ENCODE measurements at regions not wholly inside any gene's neighbourhood (a gene's known extent, or its start where the extent isn't known, plus 50 kb on each side); places are given as distances from the start of the nearest gene placed in this dataset.

- Mint-ChIP-seq H3K27ac (no peak overlapping the region), H3K36me3 (no peaks in the 10 kb centered on the region), H3K4me3 (no peak overlapping the region), H3K9me3 (peaks cover 3% of the 10 kb centered on the region), H3K4me1 (no peaks in the 10 kb centered on the region), H3K27me3 (no peaks in the 10 kb centered on the region)
- DNase-seq (no peak), ATAC-seq (ENCODE audit: low read depth) (no peak)
- POLR2A ChIA-PET, result no interaction called here
Measured at GRCh38 chr4:64216741-64217140, 192.5 kb downstream of the TECRL start.

- no peaks in the 10 kb centered on the region for H3K36me3 Mint-ChIP-seq
- no peak overlapping the region for H3K27ac Mint-ChIP-seq
- H3K4me1 Mint-ChIP-seq, result no peaks in the 10 kb centered on the region
- H3K9me3 Mint-ChIP-seq, result peaks cover 5% of the 10 kb centered on the region
- DNase-seq (no peak), ATAC-seq (ENCODE audit: low read depth) (no peak)
- POLR2A ChIA-PET, result no interaction called here
- no peak overlapping the region for H3K4me3 Mint-ChIP-seq
- H3K27me3 Mint-ChIP-seq, result no peaks in the 10 kb centered on the region
Measured at GRCh38 chr4:64205376-64205775, 203.9 kb downstream of the TECRL start.

- POLR2A ChIA-PET, result no interaction called here
- H3K36me3 Mint-ChIP-seq, result no peaks in the 10 kb centered on the region
Measured at GRCh38 chr4:64200001-64200555, 209.2 kb downstream of the TECRL start.

GRCh38 chr4:64195582-64195981, 213.7 kb downstream of the TECRL start:
- H3K27ac Mint-ChIP-seq, result no peak overlapping the region
- H3K4me1 Mint-ChIP-seq, result no peaks in the 10 kb centered on the region
- no peaks in the 10 kb centered on the region for H3K36me3 Mint-ChIP-seq
- peaks cover 1% of the 10 kb centered on the region for H3K9me3 Mint-ChIP-seq
- ATAC-seq (ENCODE audit: low read depth), result no peak
- H3K4me3 Mint-ChIP-seq, result no peak overlapping the region
- POLR2A ChIA-PET, result no interaction called here
- no peaks in the 10 kb centered on the region for H3K27me3 Mint-ChIP-seq
- no peak for DNase-seq

More at GRCh38 chr4:64200001-64200555, 209.2 kb downstream of the TECRL start:
- Mint-ChIP-seq H3K9me3 (peaks cover under 1% of the 10 kb centered on the region), H3K4me1 (no peaks in the 10 kb centered on the region), H3K4me3 (no peak overlapping the region), H3K27me3 (no peaks in the 10 kb centered on the region), H3K27ac (no peak overlapping the region)
- no peak for DNase-seq
- no peak for ATAC-seq (ENCODE audit: low read depth)

GRCh38 chr4:64192731-64193412, 216.4 kb downstream of the TECRL start:
- POLR2A ChIA-PET, result no interaction called here
- no peaks in the 10 kb centered on the region for H3K36me3 Mint-ChIP-seq
- no peak for ATAC-seq (ENCODE audit: low read depth)
- peaks cover 4% of the 10 kb centered on the region for H3K9me3 Mint-ChIP-seq
- DNase-seq, result no peak
- H3K27me3 Mint-ChIP-seq, result no peaks in the 10 kb centered on the region
- H3K4me1 Mint-ChIP-seq, result no peaks in the 10 kb centered on the region
- H3K27ac Mint-ChIP-seq, result no peak overlapping the region
- no peak overlapping the region for H3K4me3 Mint-ChIP-seq

GRCh38 chr4:64174247-64174882, 234.9 kb downstream of the TECRL start:
- H3K36me3 Mint-ChIP-seq, result no peaks in the 10 kb centered on the region
- H3K27ac Mint-ChIP-seq, result no peak overlapping the region
- ATAC-seq (ENCODE audit: low read depth) (no peak), DNase-seq (no peak)
- H3K4me1 Mint-ChIP-seq, result no peaks in the 10 kb centered on the region
- POLR2A ChIA-PET, result no interaction called here
- H3K9me3 Mint-ChIP-seq, result no peaks in the 10 kb centered on the region
- no peak overlapping the region for H3K4me3 Mint-ChIP-seq
- H3K27me3 Mint-ChIP-seq, result no peaks in the 10 kb centered on the region

- Mint-ChIP-seq H3K4me3 (no peak overlapping the region), H3K36me3 (no peaks in the 10 kb centered on the region), H3K9me3 (peaks cover 2% of the 10 kb centered on the region), H3K27ac (no peak overlapping the region), H3K27me3 (no peaks in the 10 kb centered on the region), H3K4me1 (no peaks in the 10 kb centered on the region)
- ATAC-seq (ENCODE audit: low read depth), result no peak
- no peak for DNase-seq
- POLR2A ChIA-PET, result no interaction called here
Measured at GRCh38 chr4:64166365-64166764, 242.9 kb downstream of the TECRL start.

GRCh38 chr4:64158648-64159326, 250.5 kb downstream of the TECRL start:
- H3K36me3 Mint-ChIP-seq, result no peaks in the 10 kb centered on the region
- POLR2A ChIA-PET, result no interaction called here
- H3K4me1 Mint-ChIP-seq, result peaks cover 3% of the 10 kb centered on the region
- H3K27ac Mint-ChIP-seq, result no peak overlapping the region
- ATAC-seq (ENCODE audit: low read depth) (peak; percentile 54), DNase-seq (no peak)
- H3K4me3 Mint-ChIP-seq, result peak overlapping the region; percentile 9
- no peaks in the 10 kb centered on the region for H3K9me3 Mint-ChIP-seq
- no peaks in the 10 kb centered on the region for H3K27me3 Mint-ChIP-seq

GRCh38 chr4:64157397-64157796, 251.9 kb downstream of the TECRL start:
- H3K27ac Mint-ChIP-seq, result no peak overlapping the region
- H3K9me3 Mint-ChIP-seq, result no peaks in the 10 kb centered on the region
- no peak for DNase-seq
- peaks cover 3% of the 10 kb centered on the region for H3K4me1 Mint-ChIP-seq
- POLR2A ChIA-PET, result no interaction called here
- H3K36me3 Mint-ChIP-seq, result no peaks in the 10 kb centered on the region
- no peak overlapping the region for H3K4me3 Mint-ChIP-seq
- no peak for ATAC-seq (ENCODE audit: low read depth)
- no peaks in the 10 kb centered on the region for H3K27me3 Mint-ChIP-seq

- POLR2A ChIA-PET, result no interaction called here
- no peaks in the 10 kb centered on the region for H3K9me3 Mint-ChIP-seq
- H3K27ac Mint-ChIP-seq, result no peak overlapping the region
- H3K27me3 Mint-ChIP-seq, result no peaks in the 10 kb centered on the region
- H3K4me3 Mint-ChIP-seq, result no peak overlapping the region
- peaks cover 3% of the 10 kb centered on the region for H3K4me1 Mint-ChIP-seq
- H3K36me3 Mint-ChIP-seq, result no peaks in the 10 kb centered on the region
- DNase-seq (no peak), ATAC-seq (ENCODE audit: low read depth) (no peak)
Measured at GRCh38 chr4:64156253-64156652, 253.0 kb downstream of the TECRL start.

GRCh38 chr4:64146030-64146429, 263.2 kb downstream of the TECRL start:
- Mint-ChIP-seq H3K4me1 (no peaks in the 10 kb centered on the region), H3K27ac (no peak overlapping the region), H3K27me3 (no peaks in the 10 kb centered on the region), H3K36me3 (no peaks in the 10 kb centered on the region), H3K4me3 (no peak overlapping the region), H3K9me3 (peaks cover 8% of the 10 kb centered on the region)
- ATAC-seq (ENCODE audit: low read depth), result no peak
- POLR2A ChIA-PET, result no interaction called here
- no peak for DNase-seq

GRCh38 chr4:64144994-64145393, 264.3 kb downstream of the TECRL start:
- H3K4me3 Mint-ChIP-seq, result no peak overlapping the region
- H3K9me3 Mint-ChIP-seq, result peaks cover 8% of the 10 kb centered on the region
- POLR2A ChIA-PET, result no interaction called here
- ATAC-seq (ENCODE audit: low read depth), result no peak
- H3K4me1 Mint-ChIP-seq, result no peaks in the 10 kb centered on the region
- H3K27me3 Mint-ChIP-seq, result no peaks in the 10 kb centered on the region
- H3K27ac Mint-ChIP-seq, result no peak overlapping the region
- no peaks in the 10 kb centered on the region for H3K36me3 Mint-ChIP-seq
- no peak for DNase-seq

- no peaks in the 10 kb centered on the region for H3K36me3 Mint-ChIP-seq
- H3K4me1 Mint-ChIP-seq, result no peaks in the 10 kb centered on the region
- H3K27me3 Mint-ChIP-seq, result no peaks in the 10 kb centered on the region
- no peak overlapping the region for H3K27ac Mint-ChIP-seq
- H3K4me3 Mint-ChIP-seq, result no peak overlapping the region
- POLR2A ChIA-PET, result no interaction called here
- ATAC-seq (ENCODE audit: low read depth), result no peak
- no peaks in the 10 kb centered on the region for H3K9me3 Mint-ChIP-seq
- DNase-seq, result no peak
Measured at GRCh38 chr4:64130907-64131306, 278.3 kb downstream of the TECRL start.

- POLR2A ChIA-PET, result no interaction called here
- Mint-ChIP-seq H3K4me1 (no peaks in the 10 kb centered on the region), H3K4me3 (no peak overlapping the region), H3K27me3 (no peaks in the 10 kb centered on the region), H3K9me3 (no peaks in the 10 kb centered on the region), H3K27ac (no peak overlapping the region), H3K36me3 (no peaks in the 10 kb centered on the region)
- DNase-seq (no peak), ATAC-seq (ENCODE audit: low read depth) (no peak)
Measured at GRCh38 chr4:64125354-64125753, 283.9 kb downstream of the TECRL start.

All from activated naive CD8-positive, alpha-beta T cell treated with anti-CD3 and anti-CD28 coated beads, Interleukin-2, amount 10 ng/mL, durations not matched to agents 7 days and 5 days (primary cell).